GM23338 (cell line): ENCODE measurements at regions not wholly inside any gene's neighbourhood (a gene's known extent, or its start where the extent isn't known, plus 50 kb on each side); places are given as distances from the start of the nearest gene placed in this dataset.

ENCODE experiments used
- ATAC-seq: fragments of 200-7000 bp; cut with Tn5 transposase; 3 replicates; pipeline ENCODE4 v1.9.1; 2020
- DNase-seq: peaks from one replicate; pipeline ENCODE4 v3.0.0-alpha.2; 2015; ENCODE audit warnings: low spot score
- H2AFZ ChIP-seq: fragments of 200-600 bp; sonication (generic); 2 replicates; pipeline ENCODE4 v1.8.0; 2016; ENCODE audit warnings: antibody characterized with exemption, mild to moderate bottlenecking, moderate library complexity
- H3F3A ChIP-seq: fragments of 200-600 bp; sonication (generic); replicated peaks from 2 replicates; pipeline ENCODE4 v1.8.0; 2017; ENCODE audit warnings: antibody characterized with exemption, mixed run types, low read depth
- H3K27ac ChIP-seq: fragments of 200-600 bp; sonication (generic); 2 replicates; pipeline ENCODE4 v1.6.1; 2016; ENCODE audit warnings: low read depth
- H3K27me3 ChIP-seq: fragments of 200-600 bp; sonication (generic); 2 replicates; pipeline ENCODE4 v1.8.0; 2016; ENCODE audit warnings: mild to moderate bottlenecking, mixed run types, moderate library complexity; ENCODE audit not compliant: insufficient read depth
- H3K36me3 ChIP-seq: fragments of 200-600 bp; sonication (generic); 2 replicates; pipeline ENCODE4 v1.8.0; 2016; ENCODE audit warnings: mild to moderate bottlenecking; ENCODE audit not compliant: insufficient read depth
- H3K4me1 ChIP-seq: fragments of 200-600 bp; sonication (generic); 2 replicates; pipeline ENCODE4 v1.8.0; 2016; ENCODE audit warnings: mild to moderate bottlenecking, moderate library complexity; ENCODE audit not compliant: insufficient read depth
- H3K4me2 ChIP-seq: fragments of 200-600 bp; sonication (generic); 2 replicates; pipeline ENCODE4 v1.7.1; 2017; ENCODE audit warnings: mixed run types
- H3K4me3 ChIP-seq: fragments of 200-600 bp; sonication (generic); 2 replicates; pipeline ENCODE4 v1.6.1; 2016; ENCODE audit warnings: mixed run types
- H3K79me2 ChIP-seq: fragments of 200-600 bp; sonication (generic); replicated peaks from 2 replicates; pipeline ENCODE4 v1.8.0; 2017; ENCODE audit warnings: mild to moderate bottlenecking; ENCODE audit not compliant: insufficient read depth
- H3K9me2 ChIP-seq: fragments of 200-600 bp; sonication (generic); 2 replicates; pipeline ENCODE4 v1.8.0; 2017; ENCODE audit not compliant: insufficient read depth
- H4K20me1 ChIP-seq: fragments of 200-600 bp; sonication (generic); replicated peaks from 2 replicates; pipeline ENCODE4 v1.8.0; 2017; ENCODE audit warnings: mild to moderate bottlenecking; ENCODE audit not compliant: insufficient read depth
- H3K27ac Mint-ChIP-seq: 2 replicates; pipeline ENCODE4 v1.8.0; 2020; ENCODE audit warnings: inconsistent platforms, mild to moderate bottlenecking, moderate library complexity, mixed read lengths
- H3K27me3 Mint-ChIP-seq: 3 replicates; pipeline ENCODE4 v1.8.0; 2022; ENCODE audit warnings: low read depth, mild to moderate bottlenecking, moderate library complexity, mixed read lengths, inconsistent platforms; ENCODE audit not compliant: insufficient read depth, poor library complexity
- H3K36me3 Mint-ChIP-seq: 3 replicates; pipeline ENCODE4 v1.8.0; 2021; ENCODE audit warnings: low read depth, mild to moderate bottlenecking, inconsistent platforms, moderate library complexity, mixed read lengths
- H3K4me1 Mint-ChIP-seq: 3 replicates; pipeline ENCODE4 v1.8.0; 2020; ENCODE audit warnings: mild to moderate bottlenecking, inconsistent platforms, mixed read lengths
- H3K4me3 Mint-ChIP-seq: 3 replicates; pipeline ENCODE4 v1.8.0; 2021; ENCODE audit warnings: moderate library complexity, mild to moderate bottlenecking, inconsistent platforms, mixed read lengths
- H3K9me3 Mint-ChIP-seq: 3 replicates; pipeline ENCODE4 v1.8.0; 2020; ENCODE audit warnings: moderate library complexity, mild to moderate bottlenecking, inconsistent platforms, mixed read lengths
- CREB1 ChIP-seq: fragments of 250-450 bp; sonication (Bioruptor Pico); IDR thresholded peaks from 2 replicates; pipeline ENCODE4 v1.5.0; 2020; ENCODE audit warnings: low read depth, mild to moderate bottlenecking, moderate library complexity
- CTCF ChIP-seq, 2 experiments: fragments of 200-600 bp in 1 of 2; sonication (generic) in 1 of 2; conservative IDR thresholded peaks; 2 replicates each; pipeline versions ENCODE4 v1.5.1 to v1.6.1; 2016 to 2017; ENCODE audit warnings: antibody characterized with exemption in 2 of 2, low read depth in 2 of 2, mild to moderate bottlenecking in 2 of 2, moderate library complexity in 1 of 2
- EZH2 ChIP-seq: fragments of 200-600 bp; sonication (generic); IDR thresholded peaks from one replicate; pipeline ENCODE4 v1.8.0; 2017; ENCODE audit warnings: antibody characterized with exemption, mild to moderate bottlenecking, low read depth; ENCODE audit not compliant: unreplicated experiment
- REST ChIP-seq: IDR thresholded peaks from one replicate; pipeline ENCODE4 v1.6.1; 2018; ENCODE audit warnings: antibody characterized with exemption; ENCODE audit not compliant: unreplicated experiment
- STAT1 ChIP-seq: IDR thresholded peaks from one replicate; pipeline ENCODE4 v1.6.1; 2016; ENCODE audit warnings: antibody characterized with exemption; ENCODE audit not compliant: unreplicated experiment
- ZNF114 ChIP-seq: fragments of 250-450 bp; sonication (Bioruptor Pico); IDR thresholded peaks from 2 replicates; pipeline ENCODE4 v1.5.0; 2020; ENCODE audit warnings: mild to moderate bottlenecking, moderate library complexity
- ZNF462 ChIP-seq: fragments of 250-450 bp; sonication (Bioruptor Pico); IDR thresholded peaks from 2 replicates; pipeline ENCODE4 v1.5.0; 2020; ENCODE audit warnings: mild to moderate bottlenecking, moderate library complexity

GRCh38 chr10:36366065-36366464, 724.0 kb upstream of the FZD8 start:
- H4K20me1 ChIP-seq, result no peaks in the 10 kb centered on the region
- TF ChIP-seq CREB1 (CRISPR knock-in tag) (no peak), ZNF114 (no peak), ZNF462 (CRISPR knock-in tag) (no peak), REST (no peak), EZH2 (no peak), CTCF (conservative IDR thresholded peaks at IDR 0.05; ENCODE audit: low read depth in 2 of 2) (no peak), STAT1 (no peak)
- H3K4me3 Mint-ChIP-seq, result no peak overlapping the region
- H3K4me2 ChIP-seq, result no peak overlapping the region
- no peaks in the 10 kb centered on the region for H3K36me3 Mint-ChIP-seq
- H2AFZ ChIP-seq, result no peak overlapping the region
- 0 out of 2 replicates have a peak, but pooled peaks cover 5% of the 10 kb centered on the region for H3K9me2 ChIP-seq
- no peaks in the 10 kb centered on the region for H3F3A ChIP-seq
- no peaks in the 10 kb centered on the region for H3K79me2 ChIP-seq
- H3K4me3 ChIP-seq, result no peak overlapping the region
- H3K27me3 ChIP-seq, result no peaks in the 10 kb centered on the region
- H3K27me3 Mint-ChIP-seq, result no peaks in the 10 kb centered on the region
- no peaks in the 10 kb centered on the region for H3K9me3 Mint-ChIP-seq
- no peaks in the 10 kb centered on the region for H3K4me1 Mint-ChIP-seq
- no peak overlapping the region for H3K27ac Mint-ChIP-seq
- no peaks in the 10 kb centered on the region for H3K4me1 ChIP-seq
- H3K36me3 ChIP-seq, result no peaks in the 10 kb centered on the region
- H3K27ac ChIP-seq, result no peak overlapping the region
- DNase-seq (no peak), ATAC-seq (no peak)
